ENCODE measurements at regions not wholly inside any gene's neighbourhood (a gene's known extent, or its start where the extent isn't known, plus 50 kb on each side); places are given as distances from the start of the nearest gene placed in this dataset.

GRCh38 chr9:105065098-105066088 is 137.4 kb upstream of the ABCA1 start:
- DNase-seq = no peak

GRCh38 chr9:105066275-105066865 is 138.4 kb upstream of the ABCA1 start:
- no peak for DNase-seq

- DNase-seq = no peak
These were observed 140.1 kb upstream of the ABCA1 start for GRCh38 chr9:105067895-105068580.

GRCh38 chr9:105069285-105069684 is 141.3 kb upstream of the ABCA1 start:
- no peak for DNase-seq

GRCh38 chr9:105069696-105070095 is 141.7 kb upstream of the ABCA1 start:
- DNase-seq = no peak

GRCh38 chr9:105070176-105070575 is 142.2 kb upstream of the ABCA1 start:
- no peak for DNase-seq

GRCh38 chr9:105072476-105072875 is 144.5 kb upstream of the ABCA1 start:
- DNase-seq = no peak

- DNase-seq = no peak
These were observed 145.2 kb upstream of the ABCA1 start for GRCh38 chr9:105073147-105073546.

- no peak for DNase-seq
These were observed 146.5 kb upstream of the ABCA1 start for GRCh38 chr9:105074491-105074890.

- DNase-seq = no peak
These were observed 148.8 kb upstream of the ABCA1 start for GRCh38 chr9:105076729-105077128.

GRCh38 chr9:105079457-105079856 is 151.5 kb upstream of the ABCA1 start:
- no peak for DNase-seq

- DNase-seq = no peak
These were observed 154.9 kb upstream of the ABCA1 start for GRCh38 chr9:105082843-105083242.

- no peak for DNase-seq
These were observed 155.3 kb upstream of the ABCA1 start for GRCh38 chr9:105083256-105083655.

- DNase-seq = no peak
These were observed 156.2 kb upstream of the SLC44A1 start for GRCh38 chr9:105087910-105088898.

GRCh38 chr9:105089874-105090273 is 154.6 kb upstream of the SLC44A1 start:
- DNase-seq = no peak

- no peak for DNase-seq
These were observed 153.3 kb upstream of the SLC44A1 start for GRCh38 chr9:105091004-105091640.

GRCh38 chr9:105093685-105094084 is 150.8 kb upstream of the SLC44A1 start:
- no peak for DNase-seq

GRCh38 chr9:105098370-105098769 is 146.1 kb upstream of the SLC44A1 start:
- DNase-seq = no peak

- DNase-seq = no peak
These were observed 140.7 kb upstream of the SLC44A1 start for GRCh38 chr9:105103776-105104175.

GRCh38 chr9:105114318-105114717 is 130.1 kb upstream of the SLC44A1 start:
- DNase-seq = no peak

GRCh38 chr9:105114964-105115728 is 129.3 kb upstream of the SLC44A1 start:
- DNase-seq = peak; percentile 48

Measured in left hindlimb (tissue), 1 donor.